B cell (primary cell): ENCODE measurements at regions not wholly inside any gene's neighbourhood (a gene's known extent, or its start where the extent isn't known, plus 50 kb on each side); places are given as distances from the start of the nearest gene placed in this dataset.

Experiments
- ATAC-seq: fragments of 200-7000 bp; cut with Tn5 transposase; one replicate; pipeline ENCODE4 v1.10.0; 2021; ENCODE audit warnings: low read depth, mild to moderate bottlenecking, moderate number of reproducible peaks, moderate library complexity
- CTCF ChIA-PET: fragments of 350-600 bp; sonication (Branson Sonifier 250); formaldehyde crosslinking; loops from one replicate; lab custom pipeline; 2021; ENCODE audit warnings: antibody characterized with exemption, inconsistent platforms; lab: Charles Lee
- POLR2A ChIA-PET: fragments of 350-600 bp; sonication (Branson Sonifier 250); formaldehyde crosslinking; loops from one replicate; lab custom pipeline; 2021; ENCODE audit warnings: antibody characterized with exemption; lab: Charles Lee
- DNase-seq: peaks from one replicate; pipeline ENCODE4 v3.0.0; 2013
- H2AFZ ChIP-seq: 2 replicates; pipeline ENCODE4 v1.6.1; 2012; ENCODE audit warnings: mild to moderate bottlenecking, low read depth, low read length; ENCODE audit not compliant: insufficient read depth, poor library complexity, severe bottlenecking
- H3K27ac ChIP-seq, 2 donors: 1 replicate in 1 of 2; 2 replicates in 1 of 2; pipeline ENCODE4 v1.5.1; 2012 to 2013; ENCODE audit warnings: low read length in 2 of 2, mild to moderate bottlenecking in 2 of 2, moderate library complexity in 1 of 2
- H3K27me3 ChIP-seq, 4 experiments: fragments of 200-600 bp in 1 of 4; sonication (generic) in 1 of 4; replicated peaks in 1 of 4; 1 replicate in 2 of 4; 2 replicates in 2 of 4; pipeline versions ENCODE4 v1.6.1 to v1.7.0; 2013 to 2016; ENCODE audit warnings: low read length in 3 of 4, mild to moderate bottlenecking in 2 of 4, mixed read lengths in 1 of 4, moderate library complexity in 1 of 4; ENCODE audit not compliant: insufficient read depth in 4 of 4, control insufficient read depth in 3 of 4; ENCODE audit errors: control extremely low read depth in 1 of 4
- H3K36me3 ChIP-seq, 2 experiments: replicated peaks in 1 of 2; 1 replicate in 1 of 2; 2 replicates in 1 of 2; pipeline versions ENCODE4 v1.6.1 to v1.7.1; 2013; ENCODE audit warnings: low read length in 1 of 2; ENCODE audit not compliant: insufficient read depth in 2 of 2, control insufficient read depth in 1 of 2; ENCODE audit errors: control extremely low read depth in 1 of 2, extremely low read depth in 1 of 2
- H3K4me1 ChIP-seq, 2 donors: fragments of 200-600 bp in 1 of 2; sonication (generic) in 1 of 2; 1 replicate in 1 of 2; 2 replicates in 1 of 2; pipeline versions ENCODE4 v1.5.1 to v1.6.1; 2013 to 2017; ENCODE audit warnings: low read length in 2 of 2; ENCODE audit not compliant: control insufficient read depth in 2 of 2, insufficient read depth in 2 of 2
- H3K4me2 ChIP-seq: replicated peaks from 2 replicates; pipeline ENCODE3; 2012; ENCODE audit warnings: mild to moderate bottlenecking, low read depth, low read length; ENCODE audit not compliant: poor library complexity, severe bottlenecking
- H3K4me3 ChIP-seq, 5 experiments: fragments of 200-600 bp in 1 of 5; sonication (generic) in 1 of 5; 1 replicate in 3 of 5; 2 replicates in 2 of 5; pipeline versions ENCODE4 v1.5.1 to v1.7.0; 2011 to 2016; ENCODE audit warnings: low read length in 4 of 5, mild to moderate bottlenecking in 4 of 5, low read depth in 2 of 5, control low read depth in 1 of 5, moderate library complexity in 1 of 5; ENCODE audit not compliant: insufficient read depth in 1 of 5; ENCODE audit errors: control extremely low read depth in 1 of 5, extremely low read depth in 1 of 5
- H3K79me2 ChIP-seq: fragments of 200-600 bp; sonication (generic); one replicate; pipeline ENCODE4 v1.6.0; 2016; ENCODE audit warnings: low read length; ENCODE audit not compliant: control insufficient read depth, insufficient read depth
- H3K9ac ChIP-seq: fragments of 200-600 bp; sonication (generic); 2 replicates; pipeline ENCODE4 v1.6.1; 2017; ENCODE audit warnings: mild to moderate bottlenecking, low read length, moderate library complexity
- H3K9me3 ChIP-seq, 3 donors: one replicate each; pipeline versions ENCODE4 v1.6.1 to v1.7.1; 2013; ENCODE audit warnings: low read length in 2 of 3; ENCODE audit not compliant: control insufficient read depth in 2 of 3, insufficient read depth in 1 of 3; ENCODE audit errors: control extremely low read depth in 1 of 3
- H4K20me1 ChIP-seq: 2 replicates; pipeline ENCODE4 v1.6.0; 2012; ENCODE audit warnings: mild to moderate bottlenecking, low read length; ENCODE audit not compliant: insufficient read depth, control insufficient read depth, poor library complexity, severe bottlenecking
- H3K27ac Mint-ChIP-seq: one replicate; pipeline ENCODE4 v1.8.0; 2021; ENCODE audit warnings: mixed read lengths
- H3K27me3 Mint-ChIP-seq: one replicate; pipeline ENCODE4 v1.8.0; 2021; ENCODE audit warnings: mixed read lengths
- H3K4me1 Mint-ChIP-seq: one replicate; pipeline ENCODE4 v1.8.0; 2021; ENCODE audit warnings: mixed read lengths
- H3K4me3 Mint-ChIP-seq: one replicate; pipeline ENCODE4 v1.8.0; 2021; ENCODE audit warnings: mixed read lengths
- H3K9me3 Mint-ChIP-seq: one replicate; pipeline ENCODE4 v1.8.0; 2022; ENCODE audit warnings: mixed read lengths; ENCODE audit not compliant: insufficient read depth
- EZH2 ChIP-seq: IDR thresholded peaks from 2 replicates; pipeline ENCODE4 v1.6.1; 2012; ENCODE audit warnings: borderline replicate concordance, low read depth, mild to moderate bottlenecking, moderate library complexity, low read length; ENCODE audit not compliant: insufficient read depth, poor library complexity, severe bottlenecking
- WGBS: methylation state at CpG from one replicate; pipeline ENCODE4 v1.1.5; 2013; ENCODE audit warnings: missing lambda C conversion rate; ENCODE audit not compliant: insufficient coverage; 5-methylcytosine and 5-hydroxymethylcytosine counted together
- intact Hi-C: fragments of 100-400 bp; cut with micrococcal nuclease; formaldehyde crosslinking; loops from one replicate; pipeline ENCODE4 v1.10.0; 2022
- TF ChIP-seq, protein P1 (sequence below): fragments of 200-600 bp; IDR thresholded peaks from one replicate; pipeline ENCODE4 v1.8.0; 2022; ENCODE audit warnings: antibody characterized with exemption, mild to moderate bottlenecking

DNA sequence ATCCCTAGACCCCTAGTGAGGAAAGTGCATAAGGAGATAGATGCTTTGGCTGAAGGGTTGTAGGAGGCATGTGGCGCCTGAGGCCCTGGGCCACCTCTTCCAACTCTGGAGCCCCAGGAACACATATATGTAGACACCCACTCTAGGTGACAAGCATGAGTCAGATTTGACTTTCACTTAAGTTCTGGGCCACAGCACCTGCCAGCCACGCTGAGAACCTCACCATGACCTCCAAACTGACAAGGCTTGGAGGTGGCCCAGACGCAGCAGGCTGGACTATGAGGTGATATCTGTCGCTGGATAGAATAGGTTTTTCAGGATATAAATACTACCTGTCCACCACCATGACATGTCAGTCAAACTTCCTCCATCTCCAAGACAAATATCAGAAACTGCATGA, 894.0 kb upstream of the ZNF722 start:
- ATAC-seq (no peak), DNase-seq (no peak)
- H3K79me2 ChIP-seq, result no peaks in the 10 kb centered on the region
- no peaks in the 10 kb centered on the region for H3K36me3 ChIP-seq
- CTCF ChIA-PET, result no interaction called here
- no peak overlapping the region for H3K4me3 Mint-ChIP-seq
- H3K27me3 ChIP-seq, result no peaks in the 10 kb centered on the region
- H3K9me3 ChIP-seq, result peaks cover 0 to 50% (median 0%) of the 10 kb centered on the region in 3 donors
- H3K27ac Mint-ChIP-seq, result no peak overlapping the region
- H3K9ac ChIP-seq, result no peak overlapping the region
- H3K27ac ChIP-seq, result no peak overlapping the region
- no peaks in the 10 kb centered on the region for H4K20me1 ChIP-seq
- no peaks in the 10 kb centered on the region for H3K4me1 Mint-ChIP-seq
- no peaks in the 10 kb centered on the region for H3K27me3 Mint-ChIP-seq
- TF ChIP-seq, protein P1, sequence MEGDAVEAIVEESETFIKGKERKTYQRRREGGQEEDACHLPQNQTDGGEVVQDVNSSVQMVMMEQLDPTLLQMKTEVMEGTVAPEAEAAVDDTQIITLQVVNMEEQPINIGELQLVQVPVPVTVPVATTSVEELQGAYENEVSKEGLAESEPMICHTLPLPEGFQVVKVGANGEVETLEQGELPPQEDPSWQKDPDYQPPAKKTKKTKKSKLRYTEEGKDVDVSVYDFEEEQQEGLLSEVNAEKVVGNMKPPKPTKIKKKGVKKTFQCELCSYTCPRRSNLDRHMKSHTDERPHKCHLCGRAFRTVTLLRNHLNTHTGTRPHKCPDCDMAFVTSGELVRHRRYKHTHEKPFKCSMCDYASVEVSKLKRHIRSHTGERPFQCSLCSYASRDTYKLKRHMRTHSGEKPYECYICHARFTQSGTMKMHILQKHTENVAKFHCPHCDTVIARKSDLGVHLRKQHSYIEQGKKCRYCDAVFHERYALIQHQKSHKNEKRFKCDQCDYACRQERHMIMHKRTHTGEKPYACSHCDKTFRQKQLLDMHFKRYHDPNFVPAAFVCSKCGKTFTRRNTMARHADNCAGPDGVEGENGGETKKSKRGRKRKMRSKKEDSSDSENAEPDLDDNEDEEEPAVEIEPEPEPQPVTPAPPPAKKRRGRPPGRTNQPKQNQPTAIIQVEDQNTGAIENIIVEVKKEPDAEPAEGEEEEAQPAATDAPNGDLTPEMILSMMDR, result no peak
- no peak for TF ChIP-seq EZH2
- no peak overlapping the region for H3K4me3 ChIP-seq
- POLR2A ChIA-PET, result no interaction called here
- WGBS, result no CpG with 5 or more reads among the region's 4 CpGs
- no peaks in the 10 kb centered on the region for H3K4me1 ChIP-seq
- peaks cover 9% of the 10 kb centered on the region for H3K9me3 Mint-ChIP-seq
- no peak overlapping the region for H2AFZ ChIP-seq
- H3K4me2 ChIP-seq, result no peak overlapping the region
- intact Hi-C loops, result no loop called here

DNA sequence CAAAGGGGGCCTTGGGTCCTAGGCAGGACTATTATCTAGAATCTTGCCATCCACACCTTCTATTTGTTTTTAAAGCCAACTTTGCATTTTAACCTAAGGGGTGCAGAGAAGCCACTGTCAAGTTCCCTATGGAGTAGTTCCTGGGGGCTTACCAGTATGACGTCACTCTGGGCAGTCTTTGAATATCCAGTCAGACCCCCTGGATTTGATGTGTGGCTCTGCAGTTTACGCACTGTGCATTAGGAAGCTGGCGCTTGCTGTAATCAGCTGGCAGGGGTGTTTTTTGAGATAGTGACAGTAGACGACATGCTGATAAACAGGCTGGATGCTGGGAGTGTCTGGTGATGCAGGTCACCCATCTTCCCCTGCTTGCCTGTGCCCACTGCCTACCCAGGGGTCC, 892.7 kb upstream of the ZNF722 start:
- H3K27me3 Mint-ChIP-seq, result no peaks in the 10 kb centered on the region
- WGBS, result 90% methylated on average over 3 of the region's 4 CpGs
- H3K9me3 ChIP-seq, result peaks cover 0 to 41% (median 0%) of the 10 kb centered on the region in 3 donors
- H3K9ac ChIP-seq, result no peak overlapping the region
- no peak for ATAC-seq
- CTCF ChIA-PET, result no interaction called here
- no peak overlapping the region for H3K4me3 ChIP-seq
- H3K79me2 ChIP-seq, result no peaks in the 10 kb centered on the region
- H3K27ac ChIP-seq, result no peak overlapping the region
- no peak overlapping the region for H3K27ac Mint-ChIP-seq
- H4K20me1 ChIP-seq, result no peaks in the 10 kb centered on the region
- DNase-seq, result no peak
- no peaks in the 10 kb centered on the region for H3K27me3 ChIP-seq
- H2AFZ ChIP-seq, result no peak overlapping the region
- POLR2A ChIA-PET, result no interaction called here
- H3K36me3 ChIP-seq, result no peaks in the 10 kb centered on the region
- intact Hi-C loops, result no loop called here
- no peak overlapping the region for H3K4me2 ChIP-seq
- H3K4me1 Mint-ChIP-seq, result no peaks in the 10 kb centered on the region
- no peaks in the 10 kb centered on the region for H3K4me1 ChIP-seq
- TF ChIP-seq, protein P1, result no peak
- no peak for TF ChIP-seq EZH2
- H3K9me3 Mint-ChIP-seq, result peaks cover 11% of the 10 kb centered on the region
- no peak overlapping the region for H3K4me3 Mint-ChIP-seq
